GM10266 (cell line): ENCODE measurements at regions not wholly inside any gene's neighbourhood (a gene's known extent, or its start where the extent isn't known, plus 50 kb on each side); places are given as distances from the start of the nearest gene placed in this dataset.
A peak's percentile ranks its signal among the peaks of the same experiment; 100 is the strongest.

Experiments
- DNase-seq: peaks from one replicate; pipeline ENCODE4 v3.0.0; 2012; ENCODE audit errors: extremely low spot score
- TF ChIP-seq, protein P1 (sequence below): IDR thresholded peaks from 2 replicates; pipeline ENCODE4 v1.5.1; 2012; ENCODE audit warnings: mild to moderate bottlenecking, low read depth; ENCODE audit not compliant: control insufficient read depth, insufficient read depth; ENCODE audit errors: missing control alignments

DNA sequence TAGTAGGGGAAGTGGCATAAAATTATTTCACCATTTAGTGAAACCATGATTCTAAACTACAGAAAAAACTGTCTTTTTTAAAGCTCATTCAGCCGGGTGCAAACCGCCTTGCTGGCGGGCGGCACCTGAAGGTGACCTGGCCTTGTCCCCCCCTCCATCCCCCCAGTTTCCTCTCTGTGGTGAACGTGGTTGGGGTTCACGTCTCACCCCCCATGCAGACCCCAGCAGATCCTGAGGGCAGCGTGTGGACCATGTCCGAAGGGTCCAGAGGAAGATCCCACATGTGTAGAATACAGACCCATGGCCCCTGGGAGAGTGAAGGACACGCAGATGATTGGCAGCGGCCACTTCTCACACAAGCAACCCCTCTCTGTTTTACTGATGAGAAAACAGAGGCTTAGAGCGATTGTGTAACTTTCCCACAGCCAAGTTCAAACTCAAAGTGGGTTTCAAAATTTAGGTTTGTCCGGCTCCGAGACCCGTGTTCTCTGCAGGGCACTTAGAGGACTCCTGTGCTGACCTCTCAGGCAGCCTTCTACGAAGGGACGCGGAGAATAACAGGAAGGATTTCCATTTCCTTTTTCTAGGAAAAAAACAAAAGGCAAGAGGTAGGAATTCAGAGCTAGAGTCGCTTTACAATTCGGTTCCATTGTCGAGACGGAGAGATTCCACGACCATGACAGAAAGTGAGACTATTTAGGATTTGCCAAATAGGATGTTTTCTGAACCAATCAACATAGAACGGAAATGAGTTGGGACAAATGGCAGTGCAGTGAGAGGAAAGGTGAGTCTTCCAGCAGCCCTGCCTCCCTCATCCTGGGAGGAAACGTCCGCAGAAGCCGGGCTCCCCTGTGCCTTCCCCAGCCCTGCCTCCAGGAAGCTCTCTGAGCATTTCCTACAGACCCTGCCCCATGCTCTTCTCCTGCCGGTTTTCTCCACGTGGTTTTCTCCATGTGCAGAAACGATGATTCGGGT lies 67.6 kb upstream of the PITRM1 start:
- TF ChIP-seq, protein P1, sequence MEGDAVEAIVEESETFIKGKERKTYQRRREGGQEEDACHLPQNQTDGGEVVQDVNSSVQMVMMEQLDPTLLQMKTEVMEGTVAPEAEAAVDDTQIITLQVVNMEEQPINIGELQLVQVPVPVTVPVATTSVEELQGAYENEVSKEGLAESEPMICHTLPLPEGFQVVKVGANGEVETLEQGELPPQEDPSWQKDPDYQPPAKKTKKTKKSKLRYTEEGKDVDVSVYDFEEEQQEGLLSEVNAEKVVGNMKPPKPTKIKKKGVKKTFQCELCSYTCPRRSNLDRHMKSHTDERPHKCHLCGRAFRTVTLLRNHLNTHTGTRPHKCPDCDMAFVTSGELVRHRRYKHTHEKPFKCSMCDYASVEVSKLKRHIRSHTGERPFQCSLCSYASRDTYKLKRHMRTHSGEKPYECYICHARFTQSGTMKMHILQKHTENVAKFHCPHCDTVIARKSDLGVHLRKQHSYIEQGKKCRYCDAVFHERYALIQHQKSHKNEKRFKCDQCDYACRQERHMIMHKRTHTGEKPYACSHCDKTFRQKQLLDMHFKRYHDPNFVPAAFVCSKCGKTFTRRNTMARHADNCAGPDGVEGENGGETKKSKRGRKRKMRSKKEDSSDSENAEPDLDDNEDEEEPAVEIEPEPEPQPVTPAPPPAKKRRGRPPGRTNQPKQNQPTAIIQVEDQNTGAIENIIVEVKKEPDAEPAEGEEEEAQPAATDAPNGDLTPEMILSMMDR: no peak
- DNase-seq: no peak

DNA sequence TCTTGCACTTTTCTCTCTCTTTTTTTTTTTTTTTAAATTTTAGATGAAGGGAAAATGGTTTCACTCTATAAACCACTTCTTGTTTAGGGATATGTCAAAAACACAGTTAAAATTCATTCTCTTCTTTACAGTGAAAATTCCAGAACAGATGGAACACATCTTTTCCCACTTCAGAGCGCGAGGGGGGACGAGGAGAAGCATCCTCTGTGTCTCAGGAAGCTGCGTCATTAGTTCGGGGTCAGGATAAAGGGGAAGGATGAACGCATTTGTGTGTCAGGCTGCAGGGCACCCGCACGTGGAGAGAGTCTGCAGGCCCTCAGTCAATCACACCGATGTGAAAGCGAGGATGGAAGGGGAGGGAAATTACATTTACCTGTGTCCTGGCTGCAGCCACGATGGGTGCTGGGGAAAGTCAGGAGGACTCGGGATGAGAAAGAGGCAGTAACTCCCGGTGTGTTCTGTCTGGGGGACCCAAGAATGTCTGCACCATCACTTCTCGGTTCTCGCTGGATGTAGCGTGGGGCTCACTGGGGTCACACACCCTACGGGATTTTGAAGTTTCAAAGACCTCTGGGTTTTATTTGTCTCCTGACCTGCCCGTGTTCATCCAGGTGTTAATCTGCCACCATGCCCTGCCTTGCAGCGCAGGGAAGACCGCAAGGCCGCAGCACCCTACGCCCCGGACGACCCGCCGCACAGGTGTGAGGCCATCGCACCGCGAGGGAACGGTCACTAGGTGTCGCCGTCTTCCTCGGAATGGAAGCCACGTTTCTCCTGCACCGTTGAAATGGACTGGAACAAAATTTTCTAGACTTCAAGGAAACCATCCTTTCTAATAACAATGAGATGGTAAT lies 66.7 kb upstream of the PITRM1 start:
- peak; percentile 58 for DNase-seq
- TF ChIP-seq, protein P1: peak; percentile 95

DNA sequence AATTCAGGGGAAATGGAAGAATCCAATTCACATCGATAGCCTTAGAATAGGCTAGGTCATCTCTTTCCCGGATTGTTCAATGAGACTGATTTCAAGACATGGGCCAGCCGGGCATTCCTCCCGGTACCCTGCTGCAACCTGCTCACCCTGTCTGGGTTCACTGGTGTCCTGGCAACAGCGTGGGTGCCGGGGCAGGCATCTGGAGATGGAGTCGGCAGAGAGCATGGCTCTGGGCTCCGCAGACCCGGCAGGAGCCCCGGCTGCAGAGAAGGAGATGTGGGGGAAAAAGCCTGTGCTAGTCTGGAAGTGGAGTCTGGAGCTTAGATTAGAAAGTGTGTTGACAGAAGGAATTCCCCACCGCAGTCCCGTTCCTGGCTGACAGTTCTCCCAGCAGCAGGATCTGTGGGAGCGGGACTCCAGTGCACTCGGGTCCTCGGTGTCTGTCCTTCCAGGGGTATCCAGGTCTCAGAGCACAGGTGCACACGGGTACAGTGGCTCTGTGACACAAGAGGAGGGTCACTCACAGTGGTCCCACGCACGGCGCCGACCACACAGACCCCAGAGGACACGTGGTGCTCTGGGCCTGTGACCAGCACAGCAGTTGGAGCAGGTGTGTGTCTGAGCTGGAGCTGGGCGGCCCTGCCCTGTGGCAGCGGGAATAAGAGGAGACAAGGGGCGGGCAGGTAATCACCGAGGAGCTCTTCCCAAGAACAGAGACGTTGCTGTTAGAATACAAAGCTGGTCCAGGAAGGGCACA lies 65.7 kb upstream of the PITRM1 start:
- DNase-seq: no peak
- TF ChIP-seq, protein P1: no peak

DNA sequence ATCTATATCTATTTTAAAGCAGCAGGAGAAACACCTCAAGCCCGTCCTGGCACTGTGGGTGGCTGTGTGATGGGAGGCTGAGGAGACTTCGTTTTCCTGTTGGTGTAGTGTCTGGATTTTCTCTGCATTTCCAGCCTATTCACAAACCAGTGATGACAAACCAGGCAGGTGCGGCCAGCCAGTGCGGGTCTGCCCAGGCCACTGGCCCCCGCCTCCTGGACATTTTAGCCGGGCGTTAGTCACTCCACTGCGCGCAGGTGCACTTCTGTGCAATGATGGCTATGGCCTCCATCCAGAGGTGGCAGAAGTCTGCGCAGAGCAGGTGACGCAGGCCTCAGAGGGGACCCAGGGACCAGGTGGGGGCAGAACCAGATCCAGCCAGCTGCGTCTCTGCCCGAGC lies 64.9 kb upstream of the PITRM1 start:
- TF ChIP-seq, protein P1: no peak
- DNase-seq: no peak

DNA sequence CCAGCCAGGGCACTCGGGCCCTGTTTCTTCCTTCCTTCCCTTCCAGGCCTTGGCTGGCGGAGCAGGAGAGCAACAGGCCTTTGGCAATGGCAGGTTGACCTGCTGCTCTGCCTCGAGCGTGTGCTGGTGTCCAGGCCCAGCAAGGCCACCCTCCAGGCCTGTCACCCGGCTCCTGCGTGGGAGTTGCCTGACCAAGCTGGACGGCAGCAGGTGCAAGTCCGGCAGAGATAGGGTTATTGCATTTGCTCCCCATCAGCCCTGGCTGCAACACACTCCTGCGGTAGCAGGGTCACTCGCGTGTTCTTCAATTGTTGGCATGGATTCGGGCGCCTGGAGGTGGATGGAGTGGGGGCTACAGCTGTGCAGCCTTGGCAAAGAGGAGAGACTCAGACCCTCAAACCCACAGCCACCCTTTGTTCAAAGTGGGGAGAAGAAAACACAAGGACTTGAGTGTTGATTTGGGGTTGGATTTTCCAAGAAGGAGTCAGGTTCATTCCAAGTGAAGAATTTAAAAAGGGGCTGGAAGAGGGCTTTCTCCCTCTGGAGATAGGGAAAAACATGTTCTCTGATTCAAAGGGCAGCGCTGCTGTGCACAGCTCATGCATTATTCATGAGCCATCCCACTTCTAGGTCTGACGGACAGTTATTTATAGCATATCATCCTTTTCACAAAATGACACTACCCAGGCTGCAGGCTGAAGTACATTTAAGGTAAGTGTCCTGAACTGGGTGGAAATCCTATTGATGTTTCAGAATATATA lies 64.2 kb upstream of the PITRM1 start:
- DNase-seq: no peak
- TF ChIP-seq, protein P1: no peak

DNA sequence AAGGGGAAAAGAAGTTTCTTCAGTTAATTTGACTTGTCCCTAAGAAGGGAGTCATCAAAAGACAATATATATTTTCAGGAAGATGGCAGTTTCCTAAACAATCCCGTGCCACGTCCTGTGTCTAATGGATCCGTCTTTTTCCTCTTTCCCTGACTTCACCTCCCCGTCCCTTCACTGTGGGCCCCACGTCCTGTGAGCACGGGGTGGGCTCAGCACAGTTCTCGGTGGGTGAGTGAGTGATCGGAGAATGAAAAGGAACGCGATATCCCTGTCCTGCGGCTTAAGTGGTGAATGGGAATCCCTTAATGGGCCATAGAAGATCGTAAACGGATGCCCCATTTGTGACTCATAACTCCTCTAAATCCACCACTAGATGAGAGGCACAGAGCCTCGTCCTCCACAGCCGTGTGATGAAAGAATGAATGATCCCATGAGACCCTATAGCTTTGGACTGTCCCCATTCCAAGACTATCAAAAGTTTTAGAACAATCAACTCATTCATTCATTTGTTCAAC lies 63.5 kb upstream of the PITRM1 start:
- TF ChIP-seq, protein P1: no peak
- DNase-seq: no peak
